ENCODE measurements at regions not wholly inside any gene's neighbourhood (a gene's known extent, or its start where the extent isn't known, plus 50 kb on each side); places are given as distances from the start of the nearest gene placed in this dataset.

DNA sequence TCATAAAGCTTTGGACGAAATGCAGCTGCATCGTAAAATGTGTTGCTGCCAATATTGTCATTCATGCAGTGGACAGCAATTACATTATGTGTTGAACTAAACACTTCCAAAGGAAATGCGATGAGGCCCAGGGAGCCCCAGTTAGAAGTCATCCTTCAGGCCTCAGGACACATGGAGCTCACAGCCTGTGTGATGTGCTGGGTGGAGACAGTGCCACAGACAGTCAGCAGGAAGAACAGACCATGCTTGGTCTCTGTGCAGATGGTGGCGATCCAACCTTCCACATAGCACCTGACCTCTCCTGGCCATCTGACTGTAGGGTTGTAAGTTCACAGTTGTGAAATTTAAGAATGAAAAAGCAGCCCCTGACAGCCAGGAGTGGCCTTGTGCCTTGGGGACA lies 118.3 kb upstream of the ALKAL2 start:
- TF ChIP-seq, protein P1, sequence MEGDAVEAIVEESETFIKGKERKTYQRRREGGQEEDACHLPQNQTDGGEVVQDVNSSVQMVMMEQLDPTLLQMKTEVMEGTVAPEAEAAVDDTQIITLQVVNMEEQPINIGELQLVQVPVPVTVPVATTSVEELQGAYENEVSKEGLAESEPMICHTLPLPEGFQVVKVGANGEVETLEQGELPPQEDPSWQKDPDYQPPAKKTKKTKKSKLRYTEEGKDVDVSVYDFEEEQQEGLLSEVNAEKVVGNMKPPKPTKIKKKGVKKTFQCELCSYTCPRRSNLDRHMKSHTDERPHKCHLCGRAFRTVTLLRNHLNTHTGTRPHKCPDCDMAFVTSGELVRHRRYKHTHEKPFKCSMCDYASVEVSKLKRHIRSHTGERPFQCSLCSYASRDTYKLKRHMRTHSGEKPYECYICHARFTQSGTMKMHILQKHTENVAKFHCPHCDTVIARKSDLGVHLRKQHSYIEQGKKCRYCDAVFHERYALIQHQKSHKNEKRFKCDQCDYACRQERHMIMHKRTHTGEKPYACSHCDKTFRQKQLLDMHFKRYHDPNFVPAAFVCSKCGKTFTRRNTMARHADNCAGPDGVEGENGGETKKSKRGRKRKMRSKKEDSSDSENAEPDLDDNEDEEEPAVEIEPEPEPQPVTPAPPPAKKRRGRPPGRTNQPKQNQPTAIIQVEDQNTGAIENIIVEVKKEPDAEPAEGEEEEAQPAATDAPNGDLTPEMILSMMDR (IDR thresholded peaks at IDR 0.05) = no peak
- no peak for TF ChIP-seq POLR2A (IDR thresholded peaks at IDR 0.05)
